HCT116 (cell line): ENCODE measurements at regions not wholly inside any gene's neighbourhood (a gene's known extent, or its start where the extent isn't known, plus 50 kb on each side); places are given as distances from the start of the nearest gene placed in this dataset.

Experiments
- YY1 ChIP-seq: IDR thresholded peaks from 2 replicates; pipeline ENCODE4 v1.6.1; 2011; ENCODE audit warnings: low read length, low read depth, moderate library complexity, mild to moderate bottlenecking; ENCODE audit not compliant: insufficient replicate concordance; ENCODE audit errors: extremely low read depth
- TF ChIP-seq, protein P1 (sequence below), 3 experiments: fragments of 200-600 bp in 1 of 3; sonication (generic) in 1 of 3; IDR thresholded peaks in 2 of 3; conservative IDR thresholded peaks in 1 of 3; 2 replicates each; pipeline ENCODE4 v1.5.1; 2012 to 2017; ENCODE audit warnings: low read depth in 2 of 3, low read length in 2 of 3, antibody characterized with exemption in 1 of 3, borderline replicate concordance in 1 of 3, control low read depth in 1 of 3, mild to moderate bottlenecking in 1 of 3, mixed read lengths in 1 of 3, mixed run types in 1 of 3, moderate library complexity in 1 of 3; ENCODE audit not compliant: insufficient read depth in 1 of 3

DNA sequence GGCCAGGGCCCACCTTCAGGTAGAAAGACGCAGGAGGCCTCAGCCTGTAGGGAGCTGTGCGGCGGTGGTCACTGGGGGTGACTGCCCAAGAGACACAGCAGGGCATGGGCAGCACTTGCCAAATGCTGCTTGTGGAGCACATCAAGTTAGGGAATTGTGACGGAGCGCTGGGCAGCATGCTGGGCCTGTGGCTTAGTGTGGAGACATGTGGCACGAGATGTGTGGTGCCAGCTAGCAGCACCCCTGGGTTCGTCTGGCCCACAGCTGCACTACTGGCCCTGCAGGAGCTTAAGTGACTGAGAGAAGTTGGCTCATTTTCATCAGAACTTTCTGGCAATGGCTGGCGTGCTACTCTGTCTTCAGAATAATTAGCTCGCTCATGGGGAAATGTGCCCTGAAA is 213.1 kb upstream of the SYNDIG1 start:
- TF ChIP-seq, protein P1, sequence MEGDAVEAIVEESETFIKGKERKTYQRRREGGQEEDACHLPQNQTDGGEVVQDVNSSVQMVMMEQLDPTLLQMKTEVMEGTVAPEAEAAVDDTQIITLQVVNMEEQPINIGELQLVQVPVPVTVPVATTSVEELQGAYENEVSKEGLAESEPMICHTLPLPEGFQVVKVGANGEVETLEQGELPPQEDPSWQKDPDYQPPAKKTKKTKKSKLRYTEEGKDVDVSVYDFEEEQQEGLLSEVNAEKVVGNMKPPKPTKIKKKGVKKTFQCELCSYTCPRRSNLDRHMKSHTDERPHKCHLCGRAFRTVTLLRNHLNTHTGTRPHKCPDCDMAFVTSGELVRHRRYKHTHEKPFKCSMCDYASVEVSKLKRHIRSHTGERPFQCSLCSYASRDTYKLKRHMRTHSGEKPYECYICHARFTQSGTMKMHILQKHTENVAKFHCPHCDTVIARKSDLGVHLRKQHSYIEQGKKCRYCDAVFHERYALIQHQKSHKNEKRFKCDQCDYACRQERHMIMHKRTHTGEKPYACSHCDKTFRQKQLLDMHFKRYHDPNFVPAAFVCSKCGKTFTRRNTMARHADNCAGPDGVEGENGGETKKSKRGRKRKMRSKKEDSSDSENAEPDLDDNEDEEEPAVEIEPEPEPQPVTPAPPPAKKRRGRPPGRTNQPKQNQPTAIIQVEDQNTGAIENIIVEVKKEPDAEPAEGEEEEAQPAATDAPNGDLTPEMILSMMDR (IDR thresholded peaks at IDR 0.05 in 2 of 3, conservative IDR thresholded peaks at IDR 0.05 in 1 of 3; ENCODE audit: borderline replicate concordance in 1 of 3, insufficient read depth in 1 of 3, low read depth in 2 of 3, low read length in 2 of 3): no peak
- no peak for TF ChIP-seq YY1
